Psoas muscle (tissue), 7 donors: ENCODE measurements at regions not wholly inside any gene's neighbourhood (a gene's known extent, or its start where the extent isn't known, plus 50 kb on each side); places are given as distances from the start of the nearest gene placed in this dataset.

ENCODE experiments used
- ATAC-seq, 4 donors: fragments of 200-7000 bp; cut with Tn5 transposase; one replicate each; pipeline ENCODE4 v1.9.1; 2020; ENCODE audit warnings: moderate library complexity in 3 of 4, mild to moderate bottlenecking in 2 of 4
- DNase-seq, 2 donors: peaks; one replicate each; pipeline ENCODE4 v3.0.0-alpha.2; 2020
- H3K27ac ChIP-seq: fragments of 200-600 bp; one replicate; pipeline ENCODE4 v1.8.0; 2022
- H3K27me3 ChIP-seq, 3 donors: fragments of 200-600 bp in 1 of 3; one replicate each; pipeline versions ENCODE4 v1.6.1 to v1.8.0; 2013 to 2022; ENCODE audit warnings: low read length in 2 of 3, mild to moderate bottlenecking in 2 of 3, moderate library complexity in 1 of 3; ENCODE audit not compliant: insufficient read depth in 3 of 3
- H3K36me3 ChIP-seq, 2 donors: fragments of 200-600 bp in 1 of 2; one replicate each; pipeline versions ENCODE4 v1.6.1 to v1.8.0; 2013 to 2022; ENCODE audit warnings: low read depth in 1 of 2, mild to moderate bottlenecking in 1 of 2, moderate library complexity in 1 of 2; ENCODE audit not compliant: insufficient read depth in 1 of 2
- H3K4me1 ChIP-seq: fragments of 200-600 bp; one replicate; pipeline ENCODE4 v1.8.0; 2022
- H3K4me3 ChIP-seq: fragments of 200-600 bp; one replicate; pipeline ENCODE4 v1.8.0; 2022; ENCODE audit warnings: mild to moderate bottlenecking
- H3K9me3 ChIP-seq: fragments of 200-600 bp; one replicate; pipeline ENCODE4 v1.8.0; 2022
- WGBS, 3 donors: extraction: QIAGEN DNeasy Blood & Tissue Kit; methylation state at CpG; one replicate each; pipeline versions ENCODE4 v1.1.6 to v1.1.7; 2013; 5-methylcytosine and 5-hydroxymethylcytosine counted together
- intact Hi-C, 2 donors: fragments of 100-400 bp; cut with DNase I; formaldehyde crosslinking; loops; one replicate each; pipeline versions ENCODE4 v1.11.0 to v1.14.2; 2022
- TF ChIP-seq, protein P1 (sequence below): fragments of 200-600 bp; IDR thresholded peaks from one replicate; pipeline ENCODE4 v1.8.0; 2022; ENCODE audit warnings: antibody characterized with exemption
- donor health status: healthy with polysubstance abuse.
- donor health status: DM: no; HTN: no; CAD: no; lungs with moderate emphysema.
- donor health status: Bipolar disorder and iron deficiency.
- donor health status: healthy.
- donor health status: DM: yes; HTN: yes; CAD: no.
- donor health status: DM: no; HTN: no; CAD: no.
- donor health status: DM: yes; HTN: yes; CAD: no.

- H3K4me3 ChIP-seq, result no peak overlapping the region
- ATAC-seq (no peak), DNase-seq (no peak)
- H3K27ac ChIP-seq, result no peak overlapping the region
- peaks cover 4% of the 10 kb centered on the region for H3K9me3 ChIP-seq
- intact Hi-C loops, result loop anchor here in 1 of 2 donors (10.0 kb wide), 1 partner anchor 62 kb away; no protein-coding TSS in a partner anchor
- WGBS, 3 donors, result 80 to 89% (median 85%) methylated on average over 11 to 12 of the region's 12 CpGs
- peaks cover 14% of the 10 kb centered on the region for H3K4me1 ChIP-seq
- no peaks in the 10 kb centered on the region for H3K36me3 ChIP-seq
- no peaks in the 10 kb centered on the region for H3K27me3 ChIP-seq
- TF ChIP-seq, protein P1, sequence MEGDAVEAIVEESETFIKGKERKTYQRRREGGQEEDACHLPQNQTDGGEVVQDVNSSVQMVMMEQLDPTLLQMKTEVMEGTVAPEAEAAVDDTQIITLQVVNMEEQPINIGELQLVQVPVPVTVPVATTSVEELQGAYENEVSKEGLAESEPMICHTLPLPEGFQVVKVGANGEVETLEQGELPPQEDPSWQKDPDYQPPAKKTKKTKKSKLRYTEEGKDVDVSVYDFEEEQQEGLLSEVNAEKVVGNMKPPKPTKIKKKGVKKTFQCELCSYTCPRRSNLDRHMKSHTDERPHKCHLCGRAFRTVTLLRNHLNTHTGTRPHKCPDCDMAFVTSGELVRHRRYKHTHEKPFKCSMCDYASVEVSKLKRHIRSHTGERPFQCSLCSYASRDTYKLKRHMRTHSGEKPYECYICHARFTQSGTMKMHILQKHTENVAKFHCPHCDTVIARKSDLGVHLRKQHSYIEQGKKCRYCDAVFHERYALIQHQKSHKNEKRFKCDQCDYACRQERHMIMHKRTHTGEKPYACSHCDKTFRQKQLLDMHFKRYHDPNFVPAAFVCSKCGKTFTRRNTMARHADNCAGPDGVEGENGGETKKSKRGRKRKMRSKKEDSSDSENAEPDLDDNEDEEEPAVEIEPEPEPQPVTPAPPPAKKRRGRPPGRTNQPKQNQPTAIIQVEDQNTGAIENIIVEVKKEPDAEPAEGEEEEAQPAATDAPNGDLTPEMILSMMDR, result no peak
Measured at GRCh38 chr2:42862669-42863185, 70.3 kb upstream of the HAAO start.

- H3K27ac ChIP-seq, result no peak overlapping the region
- no peaks in the 10 kb centered on the region for H3K36me3 ChIP-seq
- TF ChIP-seq, protein P1, result no peak
- H3K4me1 ChIP-seq, result no peaks in the 10 kb centered on the region
- intact Hi-C loops, result loop anchor here in 1 of 2 donors (10.0 kb wide), 1 partner anchor 63 kb away; no protein-coding TSS in a partner anchor
- peaks cover 4% of the 10 kb centered on the region for H3K9me3 ChIP-seq
- H3K4me3 ChIP-seq, result no peak overlapping the region
- no peak for DNase-seq
- H3K27me3 ChIP-seq, result no peaks in the 10 kb centered on the region
- ATAC-seq, result no peak
- 88 to 98% (median 97%) methylated on average over 2 of the region's 2 CpGs for WGBS, 3 donors
Measured at GRCh38 chr2:42861321-42861720, 68.9 kb upstream of the HAAO start.

DNA sequence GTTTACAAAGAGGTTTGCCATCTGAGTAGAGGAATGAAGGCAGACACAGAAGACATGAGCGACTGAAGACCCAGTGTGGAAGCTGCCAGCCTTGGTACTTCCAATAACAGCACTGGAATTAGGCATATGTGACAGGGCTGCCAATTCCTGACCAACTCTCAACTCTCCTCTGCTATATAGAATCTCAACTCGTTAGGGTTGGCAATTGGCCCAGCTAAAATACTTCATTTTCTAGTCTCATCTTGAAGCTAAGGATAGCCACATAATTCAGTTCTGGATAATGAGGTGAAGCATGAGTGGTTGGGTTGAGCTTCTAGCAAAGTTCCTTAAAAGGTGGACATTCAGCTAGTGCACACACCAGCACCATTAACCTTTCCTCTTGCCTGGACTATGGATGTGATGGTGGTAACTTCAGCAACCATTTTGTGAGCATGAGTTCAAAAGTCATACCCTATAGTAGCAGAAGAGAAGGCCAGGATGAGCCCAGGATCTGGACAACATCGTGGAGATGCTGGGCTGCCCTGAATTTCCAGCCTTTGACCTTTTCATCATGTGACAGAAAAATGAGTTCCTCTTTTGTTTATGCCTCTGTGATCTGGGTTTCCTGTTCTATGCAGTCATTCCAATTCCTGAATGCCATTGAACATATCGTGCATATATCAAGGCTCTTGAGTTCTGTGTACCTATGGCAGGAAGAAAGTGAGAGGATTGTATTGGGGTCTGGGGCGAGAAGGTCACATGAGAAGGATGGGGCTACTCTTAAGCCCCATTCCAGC is 68.1 kb upstream of the HAAO start:
- Histone ChIP-seq H3K9me3 (peaks cover 4% of the 10 kb centered on the region), H3K27ac (no peak overlapping the region), H3K36me3 (no peaks in the 10 kb centered on the region), H3K4me3 (no peak overlapping the region), H3K27me3 (no peaks in the 10 kb centered on the region), H3K4me1 (no peaks in the 10 kb centered on the region)
- ATAC-seq (no peak), DNase-seq (no peak)
- TF ChIP-seq, protein P1, result no peak
- 72 to 79% (median 74%) methylated on average over 5 of the region's 5 CpGs for WGBS, 3 donors
- intact Hi-C loops, result loop anchor here in 1 of 2 donors (10.0 kb wide), 1 partner anchor 64 kb away; no protein-coding TSS in a partner anchor

DNA sequence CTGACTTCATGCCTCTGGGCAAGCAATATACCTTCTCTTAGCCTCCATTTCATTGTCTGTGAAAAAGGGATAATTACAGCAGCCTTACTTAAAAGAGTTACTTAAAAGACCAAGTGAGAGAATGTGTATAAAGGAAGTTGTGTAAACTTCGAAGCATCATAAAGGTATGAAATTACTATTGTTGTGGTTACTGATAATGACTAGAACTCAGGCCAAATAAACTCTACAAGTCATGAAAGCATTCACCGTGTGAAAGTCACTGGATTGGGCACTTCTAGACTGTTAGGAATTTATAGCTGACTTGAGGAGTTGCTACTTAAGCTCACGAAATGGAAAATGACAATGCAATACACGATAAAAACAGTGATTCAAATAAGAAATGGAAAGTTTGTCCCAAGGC is 67.4 kb upstream of the HAAO start:
- H3K4me3 ChIP-seq, result no peak overlapping the region
- no peak overlapping the region for H3K27ac ChIP-seq
- H3K4me1 ChIP-seq, result no peaks in the 10 kb centered on the region
- 58 to 61% (median 59%) methylated on average over 4 of the region's 4 CpGs for WGBS, 3 donors
- ATAC-seq, result no peak
- H3K36me3 ChIP-seq, result no peaks in the 10 kb centered on the region
- no peaks in the 10 kb centered on the region for H3K27me3 ChIP-seq
- TF ChIP-seq, protein P1, result no peak
- peaks cover 4% of the 10 kb centered on the region for H3K9me3 ChIP-seq
- no peak for DNase-seq
- intact Hi-C loops, result loop anchor here in 1 of 2 donors (10.0 kb wide), 1 partner anchor 65 kb away; no protein-coding TSS in a partner anchor
